ENCODE measurements at regions not wholly inside any gene's neighbourhood (a gene's known extent, or its start where the extent isn't known, plus 50 kb on each side); places are given as distances from the start of the nearest gene placed in this dataset.

- TF ChIP-seq CTCF (IDR thresholded peaks at IDR 0.05), result no peak
- TF ChIP-seq POLR2AphosphoS5 (IDR thresholded peaks at IDR 0.05; ENCODE audit: low read depth, low read length), result no peak
Observed at GRCh38 chr12:73106896-73107295, 834.7 kb downstream of the TRHDE start.

Measured in Panc1 (cell line).